ENCODE measurements at regions not wholly inside any gene's neighbourhood (a gene's known extent, or its start where the extent isn't known, plus 50 kb on each side); places are given as distances from the start of the nearest gene placed in this dataset.
A peak's percentile ranks its signal among the peaks of the same experiment; 100 is the strongest.

DNA sequence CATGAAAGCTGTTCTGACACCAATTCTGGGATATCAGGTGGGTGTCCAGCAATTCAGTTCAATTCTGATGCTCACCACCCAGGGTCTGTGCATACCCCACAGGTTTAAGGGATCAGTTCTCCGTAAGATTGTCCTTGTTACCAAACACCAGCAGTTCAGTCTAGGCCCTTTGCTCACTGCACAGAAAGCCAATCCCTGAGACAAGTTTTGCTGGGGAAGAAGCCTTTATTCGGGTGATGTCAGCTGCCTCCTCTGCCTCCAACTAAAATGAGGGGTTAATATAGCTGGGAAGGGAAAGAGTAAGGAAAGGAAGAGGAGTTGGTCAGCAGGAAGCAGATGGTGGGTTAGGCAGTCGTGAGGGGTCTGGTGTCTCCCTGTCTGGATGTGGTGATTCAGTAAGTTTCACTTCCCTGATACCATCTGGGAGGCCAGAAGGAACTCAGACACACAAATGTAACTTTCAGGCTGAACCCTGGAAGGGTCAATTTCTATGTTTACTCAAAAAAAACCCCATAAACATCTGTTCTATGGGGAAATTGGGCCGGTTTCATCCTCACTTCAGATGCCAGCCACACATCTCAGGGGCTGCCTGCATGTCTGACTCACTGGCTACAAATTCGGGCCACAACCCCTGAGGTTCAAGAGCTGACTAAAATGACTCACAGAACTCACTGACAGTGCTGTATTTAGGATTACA, 83.3 kb upstream of the PGBD5 start:
- DNase-seq = no peak

DNA sequence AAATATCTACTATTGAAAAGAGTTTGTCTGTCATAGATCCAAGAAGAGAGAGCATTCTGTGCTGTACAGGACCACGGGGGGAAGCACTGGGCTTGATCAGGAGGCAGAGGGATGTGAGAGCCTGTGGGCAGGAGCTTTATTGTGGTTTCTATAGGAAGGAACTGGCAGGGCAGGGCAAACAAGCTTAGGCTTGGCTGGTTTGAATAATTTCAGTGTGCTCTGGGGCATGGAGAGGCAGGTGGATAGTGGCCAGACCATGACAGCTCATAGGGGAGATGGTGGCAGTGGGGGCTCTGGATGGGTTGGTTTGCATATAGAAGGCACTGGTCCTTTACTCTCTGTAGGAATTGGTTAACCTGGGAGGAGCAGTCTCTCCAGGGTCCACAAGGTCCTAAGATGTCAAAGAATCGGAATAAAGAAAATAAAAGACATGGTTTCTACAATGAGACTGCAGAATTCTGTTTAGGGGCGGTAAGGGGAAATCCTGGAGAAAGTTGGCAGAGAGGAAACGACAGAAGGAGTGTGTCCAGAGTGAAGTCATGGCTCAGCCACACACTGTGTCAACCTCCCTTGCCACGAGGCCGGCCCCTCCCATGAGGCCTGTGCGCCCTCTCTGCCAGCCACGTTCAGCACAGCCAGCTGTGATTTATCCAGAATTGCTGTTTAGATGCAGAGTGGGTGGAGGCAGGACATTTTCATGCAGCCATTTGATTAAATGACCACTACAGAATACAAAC, 81.7 kb upstream of the PGBD5 start:
- DNase-seq = no peak

DNA sequence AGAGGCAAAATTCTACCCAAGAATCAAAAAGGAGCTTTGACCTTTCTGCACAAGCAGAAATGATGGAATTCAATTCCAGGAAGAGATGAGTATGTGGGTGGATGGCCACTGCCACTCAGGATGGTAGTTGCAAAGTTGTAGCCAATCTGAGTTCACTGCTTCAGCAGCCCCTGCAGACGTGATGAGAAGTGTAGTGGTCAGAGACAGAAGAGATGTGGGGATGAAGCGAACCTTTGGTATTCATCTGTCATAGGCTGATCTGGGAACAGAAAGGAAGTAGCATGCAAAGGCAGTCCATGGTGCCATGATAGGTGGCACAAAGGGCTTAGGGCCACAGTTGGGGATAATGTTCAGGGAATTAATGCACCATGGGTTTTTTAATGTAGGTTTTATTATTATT, 81.1 kb upstream of the PGBD5 start:
- no peak for DNase-seq

DNA sequence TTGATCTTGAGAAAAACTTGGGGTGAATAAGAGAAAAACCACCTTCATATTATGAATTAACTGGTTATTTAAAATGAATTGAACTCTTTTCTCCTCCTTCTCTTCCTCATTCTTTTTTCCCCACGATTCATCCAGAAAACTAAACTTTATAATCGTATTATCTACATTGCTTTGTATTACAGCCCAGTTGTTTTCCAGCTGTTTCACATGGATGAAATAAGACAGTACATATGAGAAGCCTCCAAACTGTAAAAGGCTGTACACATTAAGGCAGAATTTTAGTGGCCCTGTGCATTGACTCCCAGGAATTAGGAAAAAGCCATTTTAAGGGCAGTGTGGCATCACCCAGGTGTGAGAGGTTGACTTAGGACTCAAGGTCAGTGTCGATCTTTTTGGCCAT, 80.3 kb upstream of the PGBD5 start:
- no peak for DNase-seq

DNA sequence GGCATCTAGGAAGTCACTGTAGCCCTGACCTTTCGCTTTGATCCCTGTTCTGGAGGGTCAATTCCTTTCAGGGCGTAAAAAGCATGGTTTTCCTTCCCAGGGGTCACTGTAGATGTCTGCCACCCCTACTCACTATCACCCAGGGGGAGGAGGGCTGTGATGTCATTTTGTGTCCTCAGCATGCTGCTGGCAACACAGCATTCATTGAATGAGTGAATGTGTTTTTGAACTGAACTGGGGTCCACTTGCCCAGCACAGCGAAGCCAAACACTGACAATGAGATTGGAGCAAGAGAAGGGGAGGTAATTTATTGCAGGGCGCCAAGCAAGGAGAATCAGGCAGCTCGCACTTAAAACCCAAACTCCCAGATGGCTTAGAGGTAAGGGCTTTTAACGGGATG, 78.2 kb upstream of the PGBD5 start:
- DNase-seq = peak; percentile 35

DNA sequence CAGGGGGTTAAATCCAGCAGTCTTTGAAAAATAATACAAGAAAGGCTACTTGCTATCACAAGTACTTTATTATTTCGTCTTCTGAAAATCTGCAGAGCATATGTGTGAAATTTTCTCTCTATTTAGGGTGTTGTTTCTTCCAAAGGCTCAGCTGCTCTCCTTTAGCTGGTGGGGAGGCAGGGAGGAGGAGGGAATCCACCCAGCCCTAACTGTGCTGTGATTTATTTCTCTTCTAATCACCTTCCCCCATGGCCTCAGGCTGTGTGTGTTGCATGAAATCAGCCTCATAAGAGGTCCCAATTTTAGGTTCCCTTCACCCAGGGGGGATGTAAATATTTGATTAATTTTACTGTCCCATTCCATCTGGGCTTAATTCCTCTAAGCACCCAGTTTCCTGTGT, 77.6 kb upstream of the PGBD5 start:
- no peak for DNase-seq

DNA sequence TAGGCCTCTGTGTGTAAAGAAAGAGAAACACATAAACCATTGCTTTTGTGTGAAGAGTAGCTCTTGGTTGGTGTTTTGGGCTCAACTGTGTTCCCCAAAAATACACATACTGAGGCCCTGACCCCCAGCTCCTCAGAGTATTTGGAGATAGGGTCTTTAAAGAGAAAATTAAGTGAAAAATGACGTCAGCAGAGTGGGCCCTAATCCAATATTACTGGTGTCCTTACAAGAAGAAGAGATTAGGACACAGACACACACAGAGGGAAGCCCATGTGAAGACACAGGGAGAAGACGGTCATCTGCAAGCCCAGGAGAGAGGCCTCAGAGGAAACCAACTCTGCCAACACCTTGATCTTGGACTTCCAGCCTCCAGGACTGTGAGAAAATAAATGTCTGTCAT, 76.9 kb upstream of the PGBD5 start:
- peak; percentile 38 for DNase-seq

DNA sequence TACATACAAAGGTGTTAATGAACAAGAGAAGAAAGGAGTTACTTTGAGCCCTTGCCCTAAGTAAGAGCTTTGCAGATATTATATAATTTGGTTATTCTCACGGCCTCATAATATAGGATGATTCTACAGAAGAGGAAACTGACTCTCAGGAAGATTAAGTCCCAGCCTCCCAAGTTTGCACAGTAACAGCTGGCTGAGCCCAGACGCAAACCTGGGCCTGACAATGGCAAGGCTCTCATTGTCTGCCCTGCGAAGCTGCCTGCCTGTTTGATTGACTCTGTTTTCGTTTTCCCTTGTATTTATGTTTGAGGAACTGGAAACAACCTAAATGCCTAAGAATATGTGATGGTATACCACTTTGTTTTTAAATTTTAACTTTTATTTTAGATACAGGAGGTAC, 76.2 kb upstream of the PGBD5 start:
- DNase-seq = peak; percentile 30

DNA sequence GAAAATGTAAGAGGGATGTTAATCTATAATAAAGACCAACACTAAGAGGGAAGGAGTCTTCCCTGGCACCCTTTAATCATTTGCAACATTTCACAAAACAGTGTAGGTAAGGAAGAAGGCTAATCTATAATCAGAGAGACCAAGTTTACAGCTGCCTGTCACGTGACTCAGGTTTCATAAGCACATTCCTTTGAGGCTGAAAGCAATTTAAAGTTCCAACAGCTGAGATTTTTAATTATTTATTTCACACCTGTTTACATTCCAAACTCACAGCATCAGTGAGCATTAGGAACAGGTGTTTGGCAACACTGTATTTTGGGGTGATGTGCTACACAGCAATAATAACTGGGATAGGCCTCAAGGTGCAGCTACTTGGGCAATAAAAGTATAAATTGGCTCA, 75.7 kb upstream of the PGBD5 start:
- DNase-seq = no peak

DNA sequence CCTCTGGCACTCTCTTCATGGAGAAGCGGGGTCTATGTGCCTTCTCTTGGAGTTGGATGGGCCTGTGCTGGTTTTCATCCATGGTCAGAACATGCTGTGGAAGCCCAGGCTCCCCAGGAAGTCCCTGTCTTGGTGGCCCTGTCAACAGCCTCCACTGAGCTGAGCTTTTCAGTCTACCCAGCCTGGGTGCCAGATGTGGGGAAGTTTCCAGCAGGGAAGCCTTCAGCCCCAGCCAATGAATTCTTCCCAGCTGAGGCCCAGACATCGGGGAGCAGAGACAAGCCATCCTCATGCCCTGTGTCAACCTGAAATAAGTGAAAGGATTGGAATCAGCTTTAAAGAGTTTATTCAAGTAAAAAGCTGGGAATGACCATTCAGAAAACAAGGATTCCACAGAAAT, 75.1 kb upstream of the PGBD5 start:
- no peak for DNase-seq

DNA sequence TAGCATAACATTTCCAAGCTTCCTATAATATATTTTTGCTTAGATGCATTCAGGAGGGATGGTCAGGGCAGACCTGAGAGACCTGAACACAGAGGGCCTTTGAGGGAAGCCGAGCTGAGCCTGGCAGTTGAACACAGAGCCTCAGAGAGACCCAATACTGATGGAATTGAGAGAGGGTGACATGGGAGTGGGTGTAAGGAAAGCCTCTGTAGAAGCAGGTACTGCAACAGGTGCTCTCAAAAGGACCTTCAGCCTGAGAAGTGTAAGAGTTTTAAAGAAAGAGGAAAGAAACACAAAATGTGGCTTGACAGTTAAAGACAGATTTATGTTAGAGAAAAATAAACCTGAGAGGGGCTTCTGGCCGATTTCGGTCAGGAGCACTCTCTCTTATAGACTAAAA, 73.9 kb upstream of the PGBD5 start:
- no peak for DNase-seq

DNA sequence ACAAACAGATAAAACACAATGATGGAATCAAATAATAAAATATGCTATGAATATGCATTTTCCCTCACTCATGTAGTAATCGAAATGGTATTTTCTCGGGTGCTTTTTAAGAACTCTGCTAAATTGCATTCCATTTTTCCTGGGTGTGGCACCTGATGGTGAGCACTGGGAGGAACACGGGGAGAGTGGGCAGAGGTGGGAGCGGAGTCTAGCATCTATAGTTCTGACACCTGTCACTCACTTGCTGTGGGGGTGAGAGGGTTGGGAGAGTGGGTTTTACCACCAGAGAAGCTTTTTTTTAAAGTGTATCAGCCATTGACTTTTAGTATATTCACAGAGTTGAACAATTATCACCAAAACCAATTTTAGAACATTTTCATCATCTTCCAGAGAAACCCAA, 73.4 kb upstream of the PGBD5 start:
- no peak for DNase-seq

DNA sequence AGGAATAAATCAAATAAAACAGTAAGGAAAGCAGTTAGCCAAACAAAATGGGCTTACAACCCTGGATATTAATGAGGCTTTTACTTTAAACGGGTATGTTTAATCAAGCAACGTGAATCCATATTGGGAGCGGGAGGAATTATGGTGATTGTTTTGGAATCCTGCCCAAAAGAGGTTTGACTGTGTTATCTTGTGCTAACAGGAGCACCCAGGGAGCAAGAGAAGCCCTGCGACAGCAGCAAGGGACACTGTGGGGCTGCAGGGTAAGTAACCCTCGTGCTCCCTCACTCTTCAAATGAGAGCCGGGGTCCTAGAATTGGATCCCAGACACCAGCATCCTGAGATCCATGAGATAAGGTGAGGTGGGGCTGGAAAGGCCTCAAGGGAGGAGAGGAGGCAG, 72.6 kb upstream of the PGBD5 start:
- DNase-seq = no peak

DNA sequence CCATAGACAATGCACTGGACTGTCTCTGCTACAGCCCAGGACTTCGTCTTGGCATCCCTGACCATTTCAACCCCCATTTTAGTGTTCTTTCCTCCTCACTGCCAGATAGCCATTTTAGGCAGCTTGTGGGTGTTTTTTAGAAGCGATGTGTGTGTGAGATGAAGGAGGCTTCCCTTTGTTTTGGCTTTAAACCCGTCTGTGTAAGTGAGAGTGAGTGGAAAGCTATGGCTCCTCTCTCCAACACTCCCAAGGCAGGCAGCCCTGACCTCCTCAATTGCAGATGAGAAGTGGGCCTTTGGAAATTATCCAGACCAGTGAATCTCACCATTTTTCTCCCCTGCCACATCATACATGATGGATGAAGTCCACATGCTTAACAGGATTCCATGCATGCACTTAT, 70.3 kb upstream of the PGBD5 start:
- no peak for DNase-seq

DNA sequence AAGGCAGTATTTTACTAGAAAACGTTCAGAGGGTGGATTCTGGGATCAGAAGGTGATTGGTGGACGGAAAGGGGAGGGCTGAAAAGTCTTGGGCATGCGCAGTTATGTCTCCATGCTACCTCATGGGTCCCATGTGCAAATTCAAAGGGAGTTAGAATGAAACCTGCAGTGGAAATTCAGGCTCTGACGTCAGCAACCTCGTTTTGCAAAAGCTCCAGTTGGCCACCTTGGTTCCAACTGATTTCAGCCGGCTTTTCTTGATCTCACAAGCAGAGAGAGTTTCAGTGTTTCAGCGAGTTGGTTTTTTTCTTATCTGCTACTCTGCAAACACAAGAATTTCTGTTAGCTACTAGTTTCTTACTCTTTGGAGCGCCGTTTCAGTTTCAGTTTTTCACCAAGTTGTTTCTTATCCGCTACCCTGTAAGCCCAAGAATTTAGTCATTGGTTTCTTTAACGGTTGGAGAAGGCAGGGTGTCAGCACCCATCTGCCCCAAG, 69.8 kb upstream of the PGBD5 start:
- no peak for DNase-seq

DNA sequence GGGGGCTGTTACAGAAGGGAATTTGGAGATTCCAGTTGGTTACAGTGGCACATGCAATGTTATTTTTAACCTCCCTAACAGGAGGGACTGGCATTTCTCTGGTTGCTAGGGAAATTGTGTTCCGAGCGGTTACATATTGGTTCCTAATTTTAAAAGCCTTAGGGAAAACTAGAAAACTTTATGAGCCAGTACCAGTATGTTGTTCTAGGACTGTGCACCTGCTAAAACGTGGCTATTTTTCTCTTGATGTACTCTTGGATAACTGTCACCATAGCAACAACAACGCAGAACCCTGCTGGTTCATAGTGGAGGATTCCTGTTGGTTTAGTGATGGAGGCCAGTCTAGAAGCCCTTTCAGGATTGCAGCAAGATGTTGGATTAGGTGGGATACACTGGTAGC, 68.9 kb upstream of the PGBD5 start:
- DNase-seq = no peak

DNA sequence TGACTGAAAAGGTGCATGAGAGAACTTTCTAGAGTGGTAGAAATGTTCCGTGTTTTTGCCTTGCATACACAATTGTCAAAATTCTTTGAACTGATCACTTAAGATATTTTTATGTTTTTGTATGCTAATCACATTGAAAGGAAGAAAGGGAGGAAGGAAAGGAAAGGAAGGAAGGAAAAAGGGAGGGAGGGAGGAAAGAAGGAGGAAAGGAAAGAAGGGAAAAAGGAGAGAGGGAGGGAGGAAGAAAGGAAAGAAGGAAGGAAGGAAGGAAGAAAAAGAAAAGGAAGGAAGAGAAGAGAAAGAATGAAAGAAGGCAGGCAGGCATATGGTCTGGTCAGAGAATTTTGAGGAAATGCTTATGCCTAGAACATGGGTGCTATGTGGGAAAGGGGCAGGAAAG, 68.4 kb upstream of the PGBD5 start:
- DNase-seq = no peak

DNA sequence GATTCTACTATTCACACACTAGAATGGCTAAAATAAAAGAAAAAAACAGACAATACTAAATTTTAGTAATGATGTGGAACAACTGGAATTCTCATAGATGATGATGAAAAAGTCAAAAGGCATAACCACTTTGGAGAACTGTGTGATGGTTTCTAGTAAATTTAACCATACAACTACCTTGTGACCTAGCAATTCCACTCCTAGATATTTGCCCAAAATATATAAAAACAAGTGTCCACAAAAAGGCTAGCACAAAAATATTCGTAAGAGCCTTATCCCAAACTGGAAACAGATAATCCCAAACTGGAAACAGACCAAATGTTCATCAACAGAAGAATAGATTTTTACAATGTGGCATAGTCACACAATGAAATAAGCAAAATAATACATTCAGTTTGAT, 67.9 kb upstream of the PGBD5 start:
- no peak for DNase-seq

DNA sequence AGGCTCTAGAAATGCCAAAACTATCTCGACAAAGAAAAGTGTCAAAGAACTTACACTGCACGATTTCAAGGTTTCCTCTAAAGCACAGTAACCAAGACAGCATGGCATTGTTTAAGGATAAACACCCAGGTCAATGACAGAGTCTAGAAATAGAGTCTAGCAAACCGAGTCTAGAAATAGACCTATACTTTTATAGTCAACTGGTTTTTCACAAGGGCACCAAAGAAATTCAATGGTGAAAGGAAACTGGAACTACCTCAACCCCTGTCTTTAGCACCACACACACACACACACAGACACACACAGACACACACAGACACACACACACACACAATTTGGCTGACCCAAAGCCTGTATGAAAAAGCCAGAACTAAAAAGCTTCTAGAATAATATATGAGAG, 67.1 kb upstream of the PGBD5 start:
- no peak for DNase-seq

DNA sequence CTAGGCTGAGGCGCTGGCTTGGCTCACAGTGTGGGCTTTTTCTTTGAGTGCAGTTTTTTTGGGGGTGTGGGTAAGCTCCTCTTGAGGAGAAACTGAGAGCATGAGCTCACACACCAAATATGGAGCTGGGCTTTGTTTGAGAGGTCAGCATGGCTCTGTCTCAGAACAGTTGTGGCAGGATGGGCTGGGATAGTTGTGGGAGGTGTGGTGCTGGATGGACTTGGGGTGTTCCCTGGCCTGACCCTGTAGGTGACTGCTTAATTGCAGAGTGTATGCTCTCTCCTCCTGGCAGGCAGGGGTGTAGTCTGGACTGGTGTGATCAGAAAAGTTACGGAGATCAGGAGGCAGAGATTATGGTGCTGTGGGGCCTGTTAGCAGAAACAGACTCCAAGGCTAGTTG, 64.3 kb upstream of the PGBD5 start:
- no peak for DNase-seq

DNA sequence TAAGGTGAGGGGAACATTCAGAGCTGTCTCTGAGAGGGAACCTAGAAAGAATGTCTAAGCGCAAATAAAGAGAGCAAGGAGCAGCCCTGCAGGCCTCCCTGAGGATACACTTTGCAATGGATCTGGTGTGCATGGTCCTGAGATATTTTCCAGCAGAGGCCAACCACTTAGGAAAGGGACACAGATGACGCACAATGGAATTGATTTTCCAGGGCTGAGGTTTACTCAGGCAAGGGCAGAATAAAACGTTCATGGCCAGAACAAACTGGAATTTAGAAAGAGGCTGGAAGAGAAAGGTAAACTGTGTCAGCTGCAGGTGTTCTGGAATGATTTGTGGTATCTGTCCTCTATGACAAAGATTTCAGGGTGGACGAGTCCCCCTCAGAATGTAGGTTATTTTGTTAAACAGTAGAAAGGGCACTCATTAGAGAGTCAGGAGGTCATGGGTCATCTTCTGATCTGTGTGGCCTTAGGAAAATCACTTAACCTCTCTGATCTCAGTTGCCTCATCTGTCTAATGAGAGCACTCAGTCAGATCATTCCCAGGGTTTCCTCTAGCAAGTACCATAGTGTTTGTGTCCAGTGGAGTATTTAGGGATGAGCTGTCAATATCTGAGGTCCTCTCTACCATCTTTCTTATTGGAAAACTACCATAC, 61.8 kb upstream of the PGBD5 start:
- no peak for DNase-seq

DNA sequence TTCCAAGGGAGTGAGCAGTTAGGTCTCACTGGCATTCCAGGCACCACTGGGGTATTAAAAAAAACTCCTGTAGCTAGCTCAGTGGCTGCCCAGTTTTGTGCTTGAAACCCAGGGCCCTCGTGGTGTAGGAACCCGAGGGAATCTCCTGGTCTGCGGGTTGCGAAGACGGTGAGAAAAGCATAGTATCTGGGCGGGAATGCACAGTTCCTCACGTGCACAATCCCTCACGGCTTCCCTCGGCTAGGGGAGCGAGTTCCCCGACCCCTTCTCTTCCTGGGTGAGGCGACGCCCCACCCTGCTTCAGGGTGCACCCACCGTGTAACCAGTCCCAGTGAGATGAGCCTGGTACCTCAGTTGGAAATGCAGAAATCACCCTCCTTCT, 50.5 kb upstream of the PGBD5 start:
- no peak for DNase-seq

DNA sequence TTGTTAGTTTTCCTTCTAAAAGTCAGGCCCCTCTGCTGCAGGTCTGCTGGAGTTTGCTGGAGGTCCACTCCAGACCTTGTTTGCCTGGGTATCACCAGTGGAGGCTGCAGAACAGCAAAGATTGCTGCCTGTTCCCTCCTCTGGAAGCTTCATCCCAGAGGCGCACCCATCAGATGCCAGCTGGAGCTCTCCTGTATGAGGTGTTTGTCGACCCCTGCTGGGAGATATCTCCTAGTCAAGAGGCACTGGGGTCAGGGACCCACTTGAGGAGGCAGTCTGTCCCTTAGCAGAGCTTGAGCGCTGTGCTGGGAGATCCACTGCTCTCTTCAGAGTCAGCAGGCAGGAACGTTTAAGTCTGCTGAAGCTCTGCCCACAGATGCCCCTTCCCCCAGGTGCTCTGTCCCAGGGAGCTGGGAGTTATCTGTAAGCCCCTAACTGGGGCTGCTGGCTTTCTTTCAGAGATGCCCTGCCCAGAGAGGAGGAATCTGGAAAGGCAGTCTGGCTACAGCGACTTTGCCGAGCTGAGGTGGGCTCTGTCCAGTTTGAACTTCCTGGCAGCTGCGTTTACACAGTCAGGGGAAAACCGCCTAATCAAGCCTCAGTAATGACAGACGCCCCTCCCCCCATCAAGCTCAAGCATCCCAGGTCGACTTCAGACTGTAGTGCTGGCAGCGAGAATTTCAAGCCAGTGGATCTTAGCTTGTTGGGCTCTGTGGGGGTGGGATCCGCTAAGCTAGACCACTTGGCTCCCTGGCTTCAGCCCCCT, 49.9 kb upstream of the PGBD5 start:
- DNase-seq = peak; percentile 40
